HL-60 (cell line): ENCODE measurements at regions not wholly inside any gene's neighbourhood (a gene's known extent, or its start where the extent isn't known, plus 50 kb on each side); places are given as distances from the start of the nearest gene placed in this dataset.

Source experiments
- DNase-seq, 2 experiments: peaks; one replicate each; pipeline ENCODE4 v3.0.0-alpha.2; 2010 to 2020; ENCODE audit warnings: low read depth in 1 of 2, low spot score in 1 of 2
- H3K27ac ChIP-seq: fragments of 250-450 bp; sonication (Bioruptor Pico); replicated peaks from 2 replicates; pipeline ENCODE4 v1.5.1; 2020; ENCODE audit warnings: mild to moderate bottlenecking, moderate library complexity
- H3K27me3 ChIP-seq: fragments of 250-450 bp; sonication (Bioruptor Pico); 2 replicates; pipeline ENCODE4 v1.5.1; 2021; ENCODE audit warnings: mild to moderate bottlenecking, moderate library complexity; ENCODE audit not compliant: insufficient read depth, poor library complexity, severe bottlenecking
- H3K4me3 ChIP-seq: replicated peaks from 2 replicates; pipeline ENCODE4 v1.5.1; 2011; ENCODE audit warnings: mild to moderate bottlenecking, control low read depth, low read length; ENCODE audit not compliant: insufficient read depth
- CTCF ChIP-seq: IDR thresholded peaks from one replicate; pipeline ENCODE4 v1.5.1; 2011; ENCODE audit warnings: low read length, control low read depth, inconsistent platforms; ENCODE audit not compliant: insufficient read depth
- GABPA ChIP-seq: IDR thresholded peaks from 2 replicates; pipeline ENCODE4 v1.6.1; 2012; ENCODE audit warnings: low read depth
- POLR2AphosphoS5 ChIP-seq: IDR thresholded peaks from 2 replicates; pipeline ENCODE4 v1.6.1; 2012; ENCODE audit warnings: low read depth
- REST ChIP-seq: IDR thresholded peaks from 2 replicates; pipeline ENCODE4 v1.6.1; 2012; ENCODE audit warnings: low read depth; ENCODE audit not compliant: insufficient replicate concordance
- SPI1 ChIP-seq: IDR thresholded peaks from 2 replicates; pipeline ENCODE4 v1.6.1; 2012; ENCODE audit warnings: low read depth, mild to moderate bottlenecking, borderline replicate concordance

- Histone ChIP-seq H3K27ac (no peak overlapping the region), H3K4me3 (no peak overlapping the region), H3K27me3 (no peaks in the 10 kb centered on the region)
- DNase-seq: no peak
- TF ChIP-seq POLR2AphosphoS5 (no peak), SPI1 (no peak), REST (no peak), GABPA (no peak), CTCF (no peak)
Observed at GRCh38 chr10:105682911-105683310, 1041.8 kb downstream of the SORCS3 start.

GRCh38 chr10:105681051-105681450 is 1040.0 kb downstream of the SORCS3 start:
- Histone ChIP-seq H3K27ac (no peak overlapping the region), H3K27me3 (no peaks in the 10 kb centered on the region), H3K4me3 (no peak overlapping the region)
- TF ChIP-seq SPI1 (no peak), CTCF (no peak), GABPA (no peak), REST (no peak), POLR2AphosphoS5 (no peak)
- no peak for DNase-seq

GRCh38 chr10:105679781-105680180 is 1038.7 kb downstream of the SORCS3 start:
- no peak for TF ChIP-seq REST
- TF ChIP-seq SPI1: no peak
- H3K27ac ChIP-seq: no peak overlapping the region
- no peak for DNase-seq
- no peaks in the 10 kb centered on the region for H3K27me3 ChIP-seq
- H3K4me3 ChIP-seq: no peak overlapping the region

GRCh38 chr10:105675333-105675732 is 1034.2 kb downstream of the SORCS3 start:
- no peaks in the 10 kb centered on the region for H3K27me3 ChIP-seq
- no peak overlapping the region for H3K4me3 ChIP-seq
- TF ChIP-seq POLR2AphosphoS5 (no peak), CTCF (no peak), REST (no peak), SPI1 (no peak)
- H3K27ac ChIP-seq: no peak overlapping the region
- DNase-seq: no peak
